ENCODE measurements at regions not wholly inside any gene's neighbourhood (a gene's known extent, or its start where the extent isn't known, plus 50 kb on each side); places are given as distances from the start of the nearest gene placed in this dataset.

DNA sequence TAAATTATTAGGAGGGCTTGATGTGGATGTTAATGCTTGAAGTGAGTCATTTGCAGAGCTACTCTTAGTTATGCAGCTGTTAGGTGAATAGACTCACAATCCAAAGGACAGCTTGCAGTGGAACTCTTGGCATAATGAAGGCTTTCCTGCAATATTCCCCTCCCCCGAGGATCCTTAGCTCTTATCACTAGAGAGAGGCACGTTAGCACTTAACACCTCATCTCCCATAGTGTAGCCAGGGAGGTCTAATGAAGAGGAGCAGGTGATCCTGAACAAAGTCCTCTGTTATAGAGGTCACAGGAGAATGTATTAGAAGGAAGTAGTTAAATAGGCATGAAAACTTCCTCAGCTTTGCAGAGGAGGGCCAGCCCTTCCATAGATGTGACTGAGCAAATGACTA is 919.2 kb upstream of the FAT3 start:
- Histone ChIP-seq H4K20me1 (ENCODE audit: insufficient read depth, low read length) (no peaks in the 10 kb centered on the region), H3K4me3 (ENCODE audit: low read length) (no peak overlapping the region), H2AFZ (ENCODE audit: low read depth, low read length) (no peak overlapping the region), H3K27ac (ENCODE audit: low read length) (no peak overlapping the region), H3K27me3 (ENCODE audit: low read depth, low read length) (no peaks in the 10 kb centered on the region), H3K4me2 (ENCODE audit: low read length) (no peak overlapping the region), H3K9me3 (ENCODE audit: insufficient read depth, low read length) (no peaks in the 10 kb centered on the region), H3K4me1 (ENCODE audit: low read length) (peaks cover 7% of the 10 kb centered on the region), H3K36me3 (replicated peaks; ENCODE audit: low read depth, low read length) (no peaks in the 10 kb centered on the region), H3K9ac (ENCODE audit: low read length) (no peak overlapping the region), H3K79me2 (ENCODE audit: low read length) (no peaks in the 10 kb centered on the region)
- TF ChIP-seq EZH2phosphoT487 (IDR thresholded peaks at IDR 0.05; ENCODE audit: low read depth), result no peak
- TF ChIP-seq, protein P1, sequence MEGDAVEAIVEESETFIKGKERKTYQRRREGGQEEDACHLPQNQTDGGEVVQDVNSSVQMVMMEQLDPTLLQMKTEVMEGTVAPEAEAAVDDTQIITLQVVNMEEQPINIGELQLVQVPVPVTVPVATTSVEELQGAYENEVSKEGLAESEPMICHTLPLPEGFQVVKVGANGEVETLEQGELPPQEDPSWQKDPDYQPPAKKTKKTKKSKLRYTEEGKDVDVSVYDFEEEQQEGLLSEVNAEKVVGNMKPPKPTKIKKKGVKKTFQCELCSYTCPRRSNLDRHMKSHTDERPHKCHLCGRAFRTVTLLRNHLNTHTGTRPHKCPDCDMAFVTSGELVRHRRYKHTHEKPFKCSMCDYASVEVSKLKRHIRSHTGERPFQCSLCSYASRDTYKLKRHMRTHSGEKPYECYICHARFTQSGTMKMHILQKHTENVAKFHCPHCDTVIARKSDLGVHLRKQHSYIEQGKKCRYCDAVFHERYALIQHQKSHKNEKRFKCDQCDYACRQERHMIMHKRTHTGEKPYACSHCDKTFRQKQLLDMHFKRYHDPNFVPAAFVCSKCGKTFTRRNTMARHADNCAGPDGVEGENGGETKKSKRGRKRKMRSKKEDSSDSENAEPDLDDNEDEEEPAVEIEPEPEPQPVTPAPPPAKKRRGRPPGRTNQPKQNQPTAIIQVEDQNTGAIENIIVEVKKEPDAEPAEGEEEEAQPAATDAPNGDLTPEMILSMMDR (IDR thresholded peaks at IDR 0.05; ENCODE audit: low read depth, low read length), result no peak

DNA sequence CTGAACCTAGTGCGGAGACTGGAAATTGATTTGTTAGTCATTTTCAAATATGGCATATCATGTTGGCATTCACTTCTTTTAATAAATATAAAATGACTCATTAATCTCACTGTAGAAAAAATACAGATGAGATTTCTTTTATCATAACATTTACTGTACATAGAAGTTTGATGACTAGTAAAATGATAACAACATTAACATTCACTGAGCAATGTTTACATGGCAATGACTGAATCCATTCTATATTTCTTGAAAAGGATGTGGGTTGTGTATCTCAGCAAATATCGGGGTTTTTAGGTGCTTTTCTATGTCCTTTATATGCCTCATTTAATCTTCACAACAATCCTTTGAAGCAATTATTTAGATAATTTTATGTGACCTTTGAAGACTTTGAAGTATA is 920.9 kb upstream of the FAT3 start:
- Histone ChIP-seq H4K20me1 (ENCODE audit: insufficient read depth, low read length) (no peaks in the 10 kb centered on the region), H3K9me3 (ENCODE audit: insufficient read depth, low read length) (no peaks in the 10 kb centered on the region), H2AFZ (ENCODE audit: low read depth, low read length) (no peak overlapping the region), H3K27ac (ENCODE audit: low read length) (no peak overlapping the region), H3K27me3 (ENCODE audit: low read depth, low read length) (no peaks in the 10 kb centered on the region), H3K79me2 (ENCODE audit: low read length) (no peaks in the 10 kb centered on the region), H3K4me2 (ENCODE audit: low read length) (no peak overlapping the region), H3K36me3 (replicated peaks; ENCODE audit: low read depth, low read length) (peaks cover 7% of the 10 kb centered on the region), H3K4me3 (ENCODE audit: low read length) (no peak overlapping the region), H3K9ac (ENCODE audit: low read length) (no peak overlapping the region), H3K4me1 (ENCODE audit: low read length) (peaks cover 23% of the 10 kb centered on the region)
- no peak for TF ChIP-seq EZH2phosphoT487 (IDR thresholded peaks at IDR 0.05; ENCODE audit: low read depth)
- TF ChIP-seq, protein P1 (IDR thresholded peaks at IDR 0.05; ENCODE audit: low read depth, low read length), result no peak

DNA sequence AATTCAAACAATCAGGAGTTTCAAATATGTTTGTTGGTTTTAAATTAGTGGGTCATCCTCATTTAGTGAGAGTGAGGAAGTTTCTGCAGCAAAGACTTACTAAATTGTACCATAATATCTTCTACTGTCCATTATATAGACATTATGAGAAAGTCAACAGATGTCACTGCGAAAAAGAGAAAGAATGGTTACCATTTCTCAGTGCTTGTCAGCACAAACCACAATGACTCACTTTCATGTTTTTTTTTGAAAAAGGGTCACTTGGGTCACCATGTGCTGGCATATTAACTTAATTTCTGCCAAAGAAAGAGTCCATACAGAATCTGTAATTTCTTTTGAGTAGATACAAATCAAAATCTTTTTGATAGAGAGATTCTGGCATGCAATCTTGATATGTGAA is 924.6 kb upstream of the FAT3 start:
- Histone ChIP-seq H4K20me1 (ENCODE audit: insufficient read depth, low read length) (no peaks in the 10 kb centered on the region), H3K27me3 (ENCODE audit: low read depth, low read length) (no peaks in the 10 kb centered on the region), H3K79me2 (ENCODE audit: low read length) (no peaks in the 10 kb centered on the region), H3K4me3 (ENCODE audit: low read length) (peak overlapping the region; percentile 13; the same call in 1 of the 2 replicates), H3K9me3 (ENCODE audit: insufficient read depth, low read length) (no peaks in the 10 kb centered on the region), H3K4me1 (ENCODE audit: low read length) (peaks cover 39% of the 10 kb centered on the region), H3K27ac (ENCODE audit: low read length) (peak overlapping the region; percentile 40), H3K36me3 (replicated peaks; ENCODE audit: low read depth, low read length) (peaks cover 15% of the 10 kb centered on the region), H3K4me2 (ENCODE audit: low read length) (peak overlapping the region; percentile 42), H3K9ac (ENCODE audit: low read length) (no peak overlapping the region), H2AFZ (ENCODE audit: low read depth, low read length) (peak overlapping the region; percentile 10; the same call in 1 of the 2 replicates)
- TF ChIP-seq EZH2phosphoT487 (IDR thresholded peaks at IDR 0.05; ENCODE audit: low read depth), result no peak
- TF ChIP-seq, protein P1 (IDR thresholded peaks at IDR 0.05; ENCODE audit: low read depth, low read length), result no peak

DNA sequence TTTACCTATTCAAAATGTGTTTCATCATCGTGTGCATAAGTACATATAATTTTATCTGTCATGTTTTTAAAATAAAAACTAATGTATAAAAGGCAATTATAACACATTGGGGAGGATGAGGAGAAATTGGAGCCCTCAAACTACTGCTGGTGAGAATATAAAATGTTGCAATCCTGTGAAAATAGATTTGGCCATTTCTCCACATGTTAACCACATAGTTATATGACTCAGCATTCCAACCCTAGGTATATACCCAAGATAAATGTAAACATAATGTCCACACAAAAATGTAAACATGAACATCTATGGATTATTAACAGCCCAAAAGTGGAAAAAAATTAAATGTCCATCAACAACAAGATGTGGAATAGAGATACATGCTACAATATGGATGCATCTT is 928.0 kb upstream of the FAT3 start:
- TF ChIP-seq, protein P1 (IDR thresholded peaks at IDR 0.05; ENCODE audit: low read depth, low read length), result no peak
- no peak for TF ChIP-seq EZH2phosphoT487 (IDR thresholded peaks at IDR 0.05; ENCODE audit: low read depth)
- H3K4me2 ChIP-seq (ENCODE audit: low read length), result no peak overlapping the region
- H3K27ac ChIP-seq (ENCODE audit: low read length), result no peak overlapping the region

More for the DNA sequence above, 928.0 kb upstream of the FAT3 start:
- Histone ChIP-seq H2AFZ (ENCODE audit: low read depth, low read length) (no peak overlapping the region), H3K4me1 (ENCODE audit: low read length) (peaks cover 60% of the 10 kb centered on the region), H4K20me1 (ENCODE audit: insufficient read depth, low read length) (no peaks in the 10 kb centered on the region), H3K4me3 (ENCODE audit: low read length) (no peak overlapping the region), H3K27me3 (ENCODE audit: low read depth, low read length) (no peaks in the 10 kb centered on the region), H3K9me3 (ENCODE audit: insufficient read depth, low read length) (0 out of 2 replicates have a peak, but pooled peaks cover 4% of the 10 kb centered on the region), H3K79me2 (ENCODE audit: low read length) (no peaks in the 10 kb centered on the region), H3K36me3 (replicated peaks; ENCODE audit: low read depth, low read length) (peaks cover 31% of the 10 kb centered on the region), H3K9ac (ENCODE audit: low read length) (no peak overlapping the region)
